ENCODE measurements at regions not wholly inside any gene's neighbourhood (a gene's known extent, or its start where the extent isn't known, plus 50 kb on each side); places are given as distances from the start of the nearest gene placed in this dataset.

DNA sequence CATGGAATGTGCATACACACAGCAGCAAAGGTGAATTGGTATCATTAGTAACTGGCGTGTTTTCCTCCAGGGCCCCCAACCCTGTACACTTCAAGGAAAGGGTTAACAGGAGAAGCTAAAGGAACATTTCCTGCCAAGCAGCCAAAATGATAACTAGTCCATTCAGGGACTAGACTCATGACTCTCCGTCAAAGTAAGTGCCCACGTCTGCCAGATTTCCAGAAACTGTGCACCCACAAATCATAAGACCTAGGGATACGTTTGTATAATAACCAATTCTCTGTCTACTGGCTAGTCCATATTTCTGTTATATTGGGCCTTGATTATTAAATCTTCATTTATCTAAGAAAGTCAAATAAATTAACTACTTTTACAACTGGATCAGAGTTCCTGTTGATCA is 76.0 kb upstream of the NHSL1 start:
- no peak for ATAC-seq
- no peak for TF ChIP-seq RARB (CRISPR knock-in tag; IDR thresholded peaks at IDR 0.05)
- no peak for TF ChIP-seq ZFP30 (CRISPR knock-in tag; IDR thresholded peaks at IDR 0.05)
- no peak for TF ChIP-seq ISL1 (CRISPR knock-in tag; IDR thresholded peaks at IDR 0.05)
- TF ChIP-seq PPARA (CRISPR knock-in tag; IDR thresholded peaks at IDR 0.05; ENCODE audit: borderline replicate concordance): no peak
- TF ChIP-seq ZC3H10 (CRISPR knock-in tag; IDR thresholded peaks at IDR 0.05): no peak
- TF ChIP-seq, protein P1, sequence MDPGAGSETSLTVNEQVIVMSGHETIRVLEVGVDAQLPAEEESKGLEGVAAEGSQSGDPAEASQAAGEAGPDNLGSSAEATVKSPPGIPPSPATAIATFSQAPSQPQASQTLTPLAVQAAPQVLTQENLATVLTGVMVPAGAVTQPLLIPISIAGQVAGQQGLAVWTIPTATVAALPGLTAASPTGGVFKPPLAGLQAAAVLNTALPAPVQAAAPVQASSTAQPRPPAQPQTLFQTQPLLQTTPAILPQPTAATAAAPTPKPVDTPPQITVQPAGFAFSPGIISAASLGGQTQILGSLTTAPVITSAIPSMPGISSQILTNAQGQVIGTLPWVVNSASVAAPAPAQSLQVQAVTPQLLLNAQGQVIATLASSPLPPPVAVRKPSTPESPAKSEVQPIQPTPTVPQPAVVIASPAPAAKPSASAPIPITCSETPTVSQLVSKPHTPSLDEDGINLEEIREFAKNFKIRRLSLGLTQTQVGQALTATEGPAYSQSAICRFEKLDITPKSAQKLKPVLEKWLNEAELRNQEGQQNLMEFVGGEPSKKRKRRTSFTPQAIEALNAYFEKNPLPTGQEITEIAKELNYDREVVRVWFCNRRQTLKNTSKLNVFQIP (CRISPR knock-in tag; IDR thresholded peaks at IDR 0.05; ENCODE audit: borderline replicate concordance, low read depth): no peak
- TF ChIP-seq OSR1 (CRISPR knock-in tag; IDR thresholded peaks at IDR 0.05): no peak

DNA sequence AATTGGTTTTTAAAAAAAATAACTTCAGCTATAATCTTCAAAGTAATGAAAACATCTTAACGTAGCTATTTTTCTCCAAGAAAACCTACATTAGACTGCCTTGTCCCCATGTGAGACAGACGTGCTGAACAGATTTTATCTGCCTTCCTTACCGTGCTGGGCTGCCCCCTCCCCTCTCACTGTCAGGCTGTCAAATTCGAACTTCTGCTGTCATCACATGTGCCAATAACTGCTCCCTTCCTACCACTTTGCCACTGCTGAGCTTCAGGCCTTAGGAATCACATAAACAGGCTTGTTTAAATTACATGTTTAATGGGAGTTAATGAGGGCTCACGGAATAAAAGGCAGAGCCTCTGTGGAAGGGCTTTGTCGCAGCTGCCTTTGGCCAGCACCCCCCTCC is 77.0 kb upstream of the NHSL1 start:
- ATAC-seq: no peak
- TF ChIP-seq TOX (CRISPR knock-in tag; IDR thresholded peaks at IDR 0.05; ENCODE audit: borderline replicate concordance): no peak
- TF ChIP-seq ZNF565 (CRISPR knock-in tag; conservative IDR thresholded peaks at IDR 0.05; ENCODE audit: low read depth): no peak
- TF ChIP-seq ZNF8 (CRISPR knock-in tag; IDR thresholded peaks at IDR 0.05): no peak
- no peak for TF ChIP-seq ZNF70 (CRISPR knock-in tag; IDR thresholded peaks at IDR 0.05)
- TF ChIP-seq, protein P2, sequence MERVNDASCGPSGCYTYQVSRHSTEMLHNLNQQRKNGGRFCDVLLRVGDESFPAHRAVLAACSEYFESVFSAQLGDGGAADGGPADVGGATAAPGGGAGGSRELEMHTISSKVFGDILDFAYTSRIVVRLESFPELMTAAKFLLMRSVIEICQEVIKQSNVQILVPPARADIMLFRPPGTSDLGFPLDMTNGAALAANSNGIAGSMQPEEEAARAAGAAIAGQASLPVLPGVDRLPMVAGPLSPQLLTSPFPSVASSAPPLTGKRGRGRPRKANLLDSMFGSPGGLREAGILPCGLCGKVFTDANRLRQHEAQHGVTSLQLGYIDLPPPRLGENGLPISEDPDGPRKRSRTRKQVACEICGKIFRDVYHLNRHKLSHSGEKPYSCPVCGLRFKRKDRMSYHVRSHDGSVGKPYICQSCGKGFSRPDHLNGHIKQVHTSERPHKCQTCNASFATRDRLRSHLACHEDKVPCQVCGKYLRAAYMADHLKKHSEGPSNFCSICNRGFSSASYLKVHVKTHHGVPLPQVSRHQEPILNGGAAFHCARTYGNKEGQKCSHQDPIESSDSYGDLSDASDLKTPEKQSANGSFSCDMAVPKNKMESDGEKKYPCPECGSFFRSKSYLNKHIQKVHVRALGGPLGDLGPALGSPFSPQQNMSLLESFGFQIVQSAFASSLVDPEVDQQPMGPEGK (CRISPR knock-in tag; IDR thresholded peaks at IDR 0.05; ENCODE audit: borderline replicate concordance): no peak
- no peak for TF ChIP-seq TCF4 (CRISPR knock-in tag; IDR thresholded peaks at IDR 0.05; ENCODE audit: borderline replicate concordance)
- TF ChIP-seq ESRRG (CRISPR knock-in tag; IDR thresholded peaks at IDR 0.05): no peak
- TF ChIP-seq, protein P3, sequence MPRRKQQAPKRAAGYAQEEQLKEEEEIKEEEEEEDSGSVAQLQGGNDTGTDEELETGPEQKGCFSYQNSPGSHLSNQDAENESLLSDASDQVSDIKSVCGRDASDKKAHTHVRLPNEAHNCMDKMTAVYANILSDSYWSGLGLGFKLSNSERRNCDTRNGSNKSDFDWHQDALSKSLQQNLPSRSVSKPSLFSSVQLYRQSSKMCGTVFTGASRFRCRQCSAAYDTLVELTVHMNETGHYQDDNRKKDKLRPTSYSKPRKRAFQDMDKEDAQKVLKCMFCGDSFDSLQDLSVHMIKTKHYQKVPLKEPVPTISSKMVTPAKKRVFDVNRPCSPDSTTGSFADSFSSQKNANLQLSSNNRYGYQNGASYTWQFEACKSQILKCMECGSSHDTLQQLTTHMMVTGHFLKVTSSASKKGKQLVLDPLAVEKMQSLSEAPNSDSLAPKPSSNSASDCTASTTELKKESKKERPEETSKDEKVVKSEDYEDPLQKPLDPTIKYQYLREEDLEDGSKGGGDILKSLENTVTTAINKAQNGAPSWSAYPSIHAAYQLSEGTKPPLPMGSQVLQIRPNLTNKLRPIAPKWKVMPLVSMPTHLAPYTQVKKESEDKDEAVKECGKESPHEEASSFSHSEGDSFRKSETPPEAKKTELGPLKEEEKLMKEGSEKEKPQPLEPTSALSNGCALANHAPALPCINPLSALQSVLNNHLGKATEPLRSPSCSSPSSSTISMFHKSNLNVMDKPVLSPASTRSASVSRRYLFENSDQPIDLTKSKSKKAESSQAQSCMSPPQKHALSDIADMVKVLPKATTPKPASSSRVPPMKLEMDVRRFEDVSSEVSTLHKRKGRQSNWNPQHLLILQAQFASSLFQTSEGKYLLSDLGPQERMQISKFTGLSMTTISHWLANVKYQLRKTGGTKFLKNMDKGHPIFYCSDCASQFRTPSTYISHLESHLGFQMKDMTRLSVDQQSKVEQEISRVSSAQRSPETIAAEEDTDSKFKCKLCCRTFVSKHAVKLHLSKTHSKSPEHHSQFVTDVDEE (CRISPR knock-in tag; IDR thresholded peaks at IDR 0.05): no peak
- TF ChIP-seq BACH2 (CRISPR knock-in tag; IDR thresholded peaks at IDR 0.05; ENCODE audit: borderline replicate concordance): no peak

DNA sequence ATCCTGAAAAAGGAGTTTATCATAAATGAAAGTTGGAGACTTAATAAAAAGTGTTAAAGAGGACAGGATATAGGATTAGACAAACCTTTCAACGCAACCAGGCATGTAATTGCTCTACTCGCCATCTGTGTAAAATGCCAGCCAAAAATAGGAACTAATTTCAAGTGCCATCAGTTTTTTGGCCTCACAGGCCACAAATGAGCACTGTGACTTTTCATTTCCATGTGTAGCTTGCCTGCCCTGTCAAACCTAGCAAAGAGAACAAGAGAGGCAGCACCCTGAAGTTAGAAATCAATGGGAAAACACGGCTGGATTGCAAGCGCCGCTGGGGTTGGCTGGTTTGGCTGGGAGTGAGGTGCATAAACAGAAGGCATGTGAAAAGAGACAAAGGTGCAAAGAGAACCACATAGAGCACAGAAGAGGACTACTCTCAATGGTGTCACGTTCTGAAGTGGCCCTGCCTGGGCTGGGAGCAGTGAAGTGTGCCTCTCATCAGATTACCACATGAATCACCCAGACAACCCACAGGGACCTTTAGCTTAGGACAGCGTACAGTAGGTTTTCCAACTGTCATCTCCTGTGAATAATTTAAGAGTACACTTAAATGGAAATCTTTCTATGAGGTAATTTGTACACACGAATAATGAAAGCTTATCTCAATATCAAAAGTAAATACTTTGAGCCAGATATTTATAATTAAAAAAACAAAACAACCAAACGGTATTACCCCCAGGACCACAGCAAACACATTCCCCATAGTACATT is 78.0 kb upstream of the NHSL1 start:
- no peak for ATAC-seq
- TF ChIP-seq PPARA (CRISPR knock-in tag; IDR thresholded peaks at IDR 0.05; ENCODE audit: borderline replicate concordance) (no peak), ZFP3 (CRISPR knock-in tag; IDR thresholded peaks at IDR 0.05) (no peak), ESRRG (CRISPR knock-in tag; IDR thresholded peaks at IDR 0.05) (no peak), RARB (CRISPR knock-in tag; IDR thresholded peaks at IDR 0.05) (no peak), GLIS3 (CRISPR knock-in tag; IDR thresholded peaks at IDR 0.05) (no peak), ZNF70 (CRISPR knock-in tag; IDR thresholded peaks at IDR 0.05) (no peak), ARNTL (CRISPR knock-in tag; IDR thresholded peaks at IDR 0.05; ENCODE audit: borderline replicate concordance, low read depth) (no peak), SNAI2 (CRISPR knock-in tag; IDR thresholded peaks at IDR 0.05) (no peak), ZFP30 (CRISPR knock-in tag; IDR thresholded peaks at IDR 0.05) (no peak), BACH2 (CRISPR knock-in tag; IDR thresholded peaks at IDR 0.05; ENCODE audit: borderline replicate concordance) (no peak), OSR1 (CRISPR knock-in tag; IDR thresholded peaks at IDR 0.05) (no peak), CSDC2 (CRISPR knock-in tag; IDR thresholded peaks at IDR 0.05) (no peak), ZC3H10 (CRISPR knock-in tag; IDR thresholded peaks at IDR 0.05) (no peak), ZNF8 (CRISPR knock-in tag; IDR thresholded peaks at IDR 0.05) (no peak), TCF4 (CRISPR knock-in tag; IDR thresholded peaks at IDR 0.05; ENCODE audit: borderline replicate concordance) (no peak)
- TF ChIP-seq, protein P2 (CRISPR knock-in tag; IDR thresholded peaks at IDR 0.05; ENCODE audit: borderline replicate concordance): no peak
- TF ChIP-seq, protein P3 (CRISPR knock-in tag; IDR thresholded peaks at IDR 0.05): no peak
- TF ChIP-seq, protein P4, sequence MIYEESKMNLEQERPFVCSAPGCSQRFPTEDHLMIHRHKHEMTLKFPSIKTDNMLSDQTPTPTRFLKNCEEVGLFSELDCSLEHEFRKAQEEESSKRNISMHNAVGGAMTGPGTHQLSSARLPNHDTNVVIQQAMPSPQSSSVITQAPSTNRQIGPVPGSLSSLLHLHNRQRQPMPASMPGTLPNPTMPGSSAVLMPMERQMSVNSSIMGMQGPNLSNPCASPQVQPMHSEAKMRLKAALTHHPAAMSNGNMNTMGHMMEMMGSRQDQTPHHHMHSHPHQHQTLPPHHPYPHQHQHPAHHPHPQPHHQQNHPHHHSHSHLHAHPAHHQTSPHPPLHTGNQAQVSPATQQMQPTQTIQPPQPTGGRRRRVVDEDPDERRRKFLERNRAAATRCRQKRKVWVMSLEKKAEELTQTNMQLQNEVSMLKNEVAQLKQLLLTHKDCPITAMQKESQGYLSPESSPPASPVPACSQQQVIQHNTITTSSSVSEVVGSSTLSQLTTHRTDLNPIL (CRISPR knock-in tag; IDR thresholded peaks at IDR 0.05; ENCODE audit: low read depth): no peak
- TF ChIP-seq, protein P1 (CRISPR knock-in tag; IDR thresholded peaks at IDR 0.05; ENCODE audit: borderline replicate concordance, low read depth): no peak
